ENCODE measurements at regions not wholly inside any gene's neighbourhood (a gene's known extent, or its start where the extent isn't known, plus 50 kb on each side); places are given as distances from the start of the nearest gene placed in this dataset.

DNA sequence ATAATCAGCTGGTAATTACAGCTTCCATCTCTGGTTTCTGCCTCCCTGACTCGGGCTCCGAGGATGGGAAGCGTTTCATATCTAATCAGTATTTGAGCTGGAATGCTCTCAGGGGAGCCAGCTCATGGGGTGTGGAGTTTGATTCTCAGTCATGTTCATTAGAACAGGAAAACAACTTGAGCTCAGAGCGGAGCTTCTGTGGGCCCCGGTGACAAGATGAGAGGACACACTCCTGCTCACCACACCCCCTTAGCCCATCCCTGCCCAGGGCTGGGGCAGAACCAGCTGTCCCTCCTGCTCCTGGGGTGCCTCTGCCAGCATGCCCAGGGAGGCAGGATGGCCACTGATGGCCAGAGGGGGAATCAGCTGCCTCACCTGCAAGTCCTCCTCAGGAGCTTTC is 726.0 kb downstream of the PTPRU start:
- WGBS, result 34% methylated on average over 5 of the region's 5 CpGs
- Histone ChIP-seq H3K27ac (ENCODE audit: low read depth in 1 of 2, low read length in 2 of 2) (no peak overlapping the region), H3K27me3 (ENCODE audit: control insufficient read depth in 4 of 4, insufficient read depth in 4 of 4, low read length in 3 of 4) (no peaks in the 10 kb centered on the region), H3K9me3 (ENCODE audit: control insufficient read depth in 4 of 4, low read length in 3 of 4) (no peaks in the 10 kb centered on the region), H3K36me3 (ENCODE audit: control insufficient read depth in 4 of 4, insufficient read depth in 3 of 4, low read depth in 1 of 4, low read length in 3 of 4) (no peaks in the 10 kb centered on the region), H3K9ac (ENCODE audit: low read depth in 1 of 2, low read length in 2 of 2) (no peak overlapping the region), H3K4me1 (ENCODE audit: control insufficient read depth in 4 of 4, insufficient read depth in 4 of 4, low read length in 3 of 4) (no peaks in the 10 kb centered on the region), H3K4me3 (ENCODE audit: low read depth in 1 of 3, low read length in 3 of 3) (no peak overlapping the region)
- TF ChIP-seq NR2F2 (IDR thresholded peaks at IDR 0.05) (no peak), YY1 (IDR thresholded peaks at IDR 0.05) (no peak), SP1 (IDR thresholded peaks at IDR 0.05) (no peak), GABPA (IDR thresholded peaks at IDR 0.05 in 1 of 2, conservative IDR thresholded peaks at IDR 0.05 in 1 of 2) (no peak), RXRA (IDR thresholded peaks at IDR 0.05) (no peak), EGR1 (IDR thresholded peaks at IDR 0.05; ENCODE audit: low read depth in 2 of 2) (no peak), HNF4A (conservative IDR thresholded peaks at IDR 0.05) (no peak), HNF4G (IDR thresholded peaks at IDR 0.05) (no peak), RAD21 (IDR thresholded peaks at IDR 0.05) (no peak), FOXA1 (IDR thresholded peaks at IDR 0.05) (no peak), JUND (IDR thresholded peaks at IDR 0.05) (no peak)
- TF ChIP-seq, protein P1, sequence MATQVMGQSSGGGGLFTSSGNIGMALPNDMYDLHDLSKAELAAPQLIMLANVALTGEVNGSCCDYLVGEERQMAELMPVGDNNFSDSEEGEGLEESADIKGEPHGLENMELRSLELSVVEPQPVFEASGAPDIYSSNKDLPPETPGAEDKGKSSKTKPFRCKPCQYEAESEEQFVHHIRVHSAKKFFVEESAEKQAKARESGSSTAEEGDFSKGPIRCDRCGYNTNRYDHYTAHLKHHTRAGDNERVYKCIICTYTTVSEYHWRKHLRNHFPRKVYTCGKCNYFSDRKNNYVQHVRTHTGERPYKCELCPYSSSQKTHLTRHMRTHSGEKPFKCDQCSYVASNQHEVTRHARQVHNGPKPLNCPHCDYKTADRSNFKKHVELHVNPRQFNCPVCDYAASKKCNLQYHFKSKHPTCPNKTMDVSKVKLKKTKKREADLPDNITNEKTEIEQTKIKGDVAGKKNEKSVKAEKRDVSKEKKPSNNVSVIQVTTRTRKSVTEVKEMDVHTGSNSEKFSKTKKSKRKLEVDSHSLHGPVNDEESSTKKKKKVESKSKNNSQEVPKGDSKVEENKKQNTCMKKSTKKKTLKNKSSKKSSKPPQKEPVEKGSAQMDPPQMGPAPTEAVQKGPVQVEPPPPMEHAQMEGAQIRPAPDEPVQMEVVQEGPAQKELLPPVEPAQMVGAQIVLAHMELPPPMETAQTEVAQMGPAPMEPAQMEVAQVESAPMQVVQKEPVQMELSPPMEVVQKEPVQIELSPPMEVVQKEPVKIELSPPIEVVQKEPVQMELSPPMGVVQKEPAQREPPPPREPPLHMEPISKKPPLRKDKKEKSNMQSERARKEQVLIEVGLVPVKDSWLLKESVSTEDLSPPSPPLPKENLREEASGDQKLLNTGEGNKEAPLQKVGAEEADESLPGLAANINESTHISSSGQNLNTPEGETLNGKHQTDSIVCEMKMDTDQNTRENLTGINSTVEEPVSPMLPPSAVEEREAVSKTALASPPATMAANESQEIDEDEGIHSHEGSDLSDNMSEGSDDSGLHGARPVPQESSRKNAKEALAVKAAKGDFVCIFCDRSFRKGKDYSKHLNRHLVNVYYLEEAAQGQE (IDR thresholded peaks at IDR 0.05), result no peak
- TF ChIP-seq, protein P2, sequence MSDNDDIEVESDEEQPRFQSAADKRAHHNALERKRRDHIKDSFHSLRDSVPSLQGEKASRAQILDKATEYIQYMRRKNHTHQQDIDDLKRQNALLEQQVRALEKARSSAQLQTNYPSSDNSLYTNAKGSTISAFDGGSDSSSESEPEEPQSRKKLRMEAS (IDR thresholded peaks at IDR 0.05), result no peak
- TF ChIP-seq, protein P3, sequence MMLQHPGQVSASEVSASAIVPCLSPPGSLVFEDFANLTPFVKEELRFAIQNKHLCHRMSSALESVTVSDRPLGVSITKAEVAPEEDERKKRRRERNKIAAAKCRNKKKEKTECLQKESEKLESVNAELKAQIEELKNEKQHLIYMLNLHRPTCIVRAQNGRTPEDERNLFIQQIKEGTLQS (IDR thresholded peaks at IDR 0.05), result no peak
- TF ChIP-seq, protein P4, sequence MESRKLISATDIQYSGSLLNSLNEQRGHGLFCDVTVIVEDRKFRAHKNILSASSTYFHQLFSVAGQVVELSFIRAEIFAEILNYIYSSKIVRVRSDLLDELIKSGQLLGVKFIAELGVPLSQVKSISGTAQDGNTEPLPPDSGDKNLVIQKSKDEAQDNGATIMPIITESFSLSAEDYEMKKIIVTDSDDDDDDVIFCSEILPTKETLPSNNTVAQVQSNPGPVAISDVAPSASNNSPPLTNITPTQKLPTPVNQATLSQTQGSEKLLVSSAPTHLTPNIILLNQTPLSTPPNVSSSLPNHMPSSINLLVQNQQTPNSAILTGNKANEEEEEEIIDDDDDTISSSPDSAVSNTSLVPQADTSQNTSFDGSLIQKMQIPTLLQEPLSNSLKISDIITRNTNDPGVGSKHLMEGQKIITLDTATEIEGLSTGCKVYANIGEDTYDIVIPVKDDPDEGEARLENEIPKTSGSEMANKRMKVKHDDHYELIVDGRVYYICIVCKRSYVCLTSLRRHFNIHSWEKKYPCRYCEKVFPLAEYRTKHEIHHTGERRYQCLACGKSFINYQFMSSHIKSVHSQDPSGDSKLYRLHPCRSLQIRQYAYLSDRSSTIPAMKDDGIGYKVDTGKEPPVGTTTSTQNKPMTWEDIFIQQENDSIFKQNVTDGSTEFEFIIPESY (IDR thresholded peaks at IDR 0.05), result no peak
- no peak for DNase-seq (ENCODE audit: low spot score)

DNA sequence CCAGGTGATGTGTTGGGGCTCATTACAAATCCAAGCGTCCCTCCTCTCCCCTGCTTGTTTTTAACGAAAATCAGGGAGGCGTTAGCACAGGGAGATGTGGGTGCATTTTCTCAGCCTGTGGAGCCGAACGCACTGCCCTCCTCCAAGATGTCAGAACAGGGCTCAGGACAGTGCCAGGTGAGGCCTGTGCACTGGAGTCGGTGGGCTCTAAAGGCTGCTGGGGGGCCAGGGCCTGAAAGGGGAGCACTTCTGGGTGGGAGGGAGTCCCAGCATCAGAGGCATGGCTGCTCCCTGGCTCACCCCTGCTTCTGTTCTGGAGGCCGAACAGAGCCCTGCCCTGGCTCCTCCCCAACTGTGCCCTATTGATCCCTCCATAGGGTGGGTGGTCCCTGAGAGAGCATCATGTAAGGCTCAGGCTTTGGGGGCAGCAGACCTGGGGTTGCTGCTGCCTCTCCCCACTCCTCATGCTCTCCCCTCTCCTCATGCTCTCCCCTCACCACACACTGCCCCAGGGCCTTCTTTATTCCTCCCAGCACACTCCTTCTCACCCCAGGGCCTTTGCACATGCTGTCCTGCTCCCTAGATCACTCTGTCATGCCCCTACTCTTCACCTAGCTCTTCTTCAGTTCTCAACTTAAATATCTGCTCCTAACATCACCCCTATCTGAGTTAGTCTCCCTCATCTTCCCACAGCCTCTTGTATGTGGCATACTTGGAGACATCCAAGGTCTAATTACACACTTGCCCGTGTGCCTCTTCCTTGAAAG is 725.2 kb downstream of the PTPRU start:
- H3K27me3 ChIP-seq (ENCODE audit: control insufficient read depth in 4 of 4, insufficient read depth in 4 of 4, low read length in 3 of 4), result no peaks in the 10 kb centered on the region
- no peak overlapping the region for H3K9ac ChIP-seq (ENCODE audit: low read depth in 1 of 2, low read length in 2 of 2)
- no peaks in the 10 kb centered on the region for H3K9me3 ChIP-seq (ENCODE audit: control insufficient read depth in 4 of 4, low read length in 3 of 4)
- H3K4me1 ChIP-seq (ENCODE audit: control insufficient read depth in 4 of 4, insufficient read depth in 4 of 4, low read length in 3 of 4), result no peaks in the 10 kb centered on the region
- WGBS, result 78% methylated on average over 8 of the region's 8 CpGs
- TF ChIP-seq YY1 (IDR thresholded peaks at IDR 0.05), result no peak
- TF ChIP-seq, protein P1 (IDR thresholded peaks at IDR 0.05), result no peak
- no peak for TF ChIP-seq HNF4A (conservative IDR thresholded peaks at IDR 0.05)
- H3K4me3 ChIP-seq (ENCODE audit: low read depth in 1 of 3, low read length in 3 of 3), result no peak overlapping the region
- H3K36me3 ChIP-seq (ENCODE audit: control insufficient read depth in 4 of 4, insufficient read depth in 3 of 4, low read depth in 1 of 4, low read length in 3 of 4), result no peaks in the 10 kb centered on the region
- no peak for DNase-seq (ENCODE audit: low spot score)
- no peak overlapping the region for H3K27ac ChIP-seq (ENCODE audit: low read depth in 1 of 2, low read length in 2 of 2)
